ENCODE measurements at regions not wholly inside any gene's neighbourhood (a gene's known extent, or its start where the extent isn't known, plus 50 kb on each side); places are given as distances from the start of the nearest gene placed in this dataset.
A peak's percentile ranks its signal among the peaks of the same experiment; 100 is the strongest.

- H3K79me2 ChIP-seq (ENCODE audit: control insufficient read depth, insufficient read depth, low read length), result no peaks in the 10 kb centered on the region
- no peaks in the 10 kb centered on the region for H3K9me3 ChIP-seq (ENCODE audit: control insufficient read depth, insufficient read depth, low read depth, low read length)
- H3K4me2 ChIP-seq (ENCODE audit: extremely low read depth, insufficient read depth, low read length), result no peak overlapping the region
- no peak overlapping the region for H3K27ac ChIP-seq (ENCODE audit: insufficient read depth, low read length)
- H3K4me1 ChIP-seq (ENCODE audit: control insufficient read depth, extremely low read depth, insufficient read depth, low read length), result no peaks in the 10 kb centered on the region
- no peak overlapping the region for H3K4me3 ChIP-seq (replicated peaks in 1 of 4; ENCODE audit: control extremely low read depth in 1 of 4, insufficient read depth in 1 of 4, low read depth in 3 of 4, low read length in 4 of 4)
- DNase-seq (ENCODE audit: low read depth in 2 of 2), result peak; percentile 41 to 78
- TF ChIP-seq EZH2 (IDR thresholded peaks at IDR 0.05; ENCODE audit: low read length, missing control alignments), result no peak
- TF ChIP-seq CTCF (conservative IDR thresholded peaks at IDR 0.05 in 1 of 2, IDR thresholded peaks at IDR 0.05 in 1 of 2; ENCODE audit: low read depth in 1 of 2, low read length in 2 of 2), result peak; percentile 86 to 88
- H2AFZ ChIP-seq (ENCODE audit: low read length), result no peak overlapping the region
- no peaks in the 10 kb centered on the region for H3K27me3 ChIP-seq (ENCODE audit: control insufficient read depth, insufficient read depth, low read length)
- H3K36me3 ChIP-seq (ENCODE audit: control insufficient read depth, insufficient read depth, low read length), result no peaks in the 10 kb centered on the region
- H4K20me1 ChIP-seq (ENCODE audit: control insufficient read depth, extremely low read depth, insufficient read depth, low read length), result no peaks in the 10 kb centered on the region
- H3K9ac ChIP-seq (ENCODE audit: insufficient read depth, low read length), result no peak overlapping the region
Observed at GRCh38 chr14:62126879-62127478, 364.8 kb downstream of the SNAPC1 start.

GRCh38 chr14:62130441-62130840, 368.2 kb downstream of the SNAPC1 start:
- H3K4me3 ChIP-seq (replicated peaks in 1 of 4; ENCODE audit: control extremely low read depth in 1 of 4, insufficient read depth in 1 of 4, low read depth in 3 of 4, low read length in 4 of 4), result no peak overlapping the region

More at GRCh38 chr14:62130441-62130840, 368.2 kb downstream of the SNAPC1 start:
- Histone ChIP-seq H2AFZ (ENCODE audit: low read length) (no peak overlapping the region), H3K36me3 (ENCODE audit: control insufficient read depth, insufficient read depth, low read length) (no peaks in the 10 kb centered on the region), H3K79me2 (ENCODE audit: control insufficient read depth, insufficient read depth, low read length) (no peaks in the 10 kb centered on the region), H3K27ac (ENCODE audit: insufficient read depth, low read length) (no peak overlapping the region), H3K4me2 (ENCODE audit: extremely low read depth, insufficient read depth, low read length) (no peak overlapping the region), H3K9ac (ENCODE audit: insufficient read depth, low read length) (no peak overlapping the region), H3K27me3 (ENCODE audit: control insufficient read depth, insufficient read depth, low read length) (no peaks in the 10 kb centered on the region), H3K9me3 (ENCODE audit: control insufficient read depth, insufficient read depth, low read depth, low read length) (no peaks in the 10 kb centered on the region), H3K4me1 (ENCODE audit: control insufficient read depth, extremely low read depth, insufficient read depth, low read length) (no peaks in the 10 kb centered on the region), H4K20me1 (ENCODE audit: control insufficient read depth, extremely low read depth, insufficient read depth, low read length) (no peaks in the 10 kb centered on the region)
- DNase-seq (ENCODE audit: low read depth in 2 of 2), result no peak
- TF ChIP-seq CTCF (conservative IDR thresholded peaks at IDR 0.05 in 1 of 2, IDR thresholded peaks at IDR 0.05 in 1 of 2; ENCODE audit: low read depth in 1 of 2, low read length in 2 of 2), result no peak
- TF ChIP-seq EZH2 (IDR thresholded peaks at IDR 0.05; ENCODE audit: low read length, missing control alignments), result no peak

Measured in fibroblast of lung (primary cell).